HG02623 (cell line): ENCODE measurements at regions not wholly inside any gene's neighbourhood (a gene's known extent, or its start where the extent isn't known, plus 50 kb on each side); places are given as distances from the start of the nearest gene placed in this dataset.

ENCODE experiments used
- ATAC-seq: cut with Tn5 transposase; IDR thresholded peaks from one replicate; pipeline ENCODE4 v1.9.1; 2021; ENCODE audit warnings: moderate library complexity; ENCODE audit not compliant: unreplicated experiment

DNA sequence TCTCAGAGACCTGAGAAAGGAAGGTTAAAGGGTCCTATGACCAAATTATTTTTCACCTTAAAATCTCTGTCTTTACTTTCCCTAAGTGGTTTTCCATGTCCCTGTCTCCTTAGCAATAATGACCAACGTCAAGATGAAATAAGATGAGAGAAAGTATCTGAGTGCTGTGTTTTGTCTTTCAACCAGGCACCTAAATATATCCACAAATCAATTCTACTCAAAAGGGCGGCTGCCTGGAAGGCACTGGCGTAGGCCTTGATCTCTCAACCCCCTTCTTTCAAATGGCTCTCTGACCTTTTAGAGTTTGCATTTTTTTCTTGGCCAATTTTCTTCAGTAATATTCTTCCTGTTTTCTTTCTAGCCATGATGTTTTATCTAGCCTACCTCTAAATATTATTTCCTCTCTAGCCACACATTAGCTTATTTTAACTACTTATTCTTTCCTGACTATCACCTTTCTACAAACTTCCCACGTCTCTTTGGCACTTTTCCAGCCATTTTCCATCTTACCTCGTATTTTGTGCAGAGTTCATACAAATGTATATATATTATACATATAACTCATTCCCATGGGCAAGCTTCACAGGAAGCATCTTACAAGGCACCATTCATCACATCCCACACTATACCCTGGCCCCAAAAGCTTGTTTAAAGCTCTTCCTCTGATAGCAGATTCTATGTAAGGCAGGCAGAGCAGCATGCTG, 204.5 kb downstream of the SNX18 start:
- ATAC-seq = no peak

DNA sequence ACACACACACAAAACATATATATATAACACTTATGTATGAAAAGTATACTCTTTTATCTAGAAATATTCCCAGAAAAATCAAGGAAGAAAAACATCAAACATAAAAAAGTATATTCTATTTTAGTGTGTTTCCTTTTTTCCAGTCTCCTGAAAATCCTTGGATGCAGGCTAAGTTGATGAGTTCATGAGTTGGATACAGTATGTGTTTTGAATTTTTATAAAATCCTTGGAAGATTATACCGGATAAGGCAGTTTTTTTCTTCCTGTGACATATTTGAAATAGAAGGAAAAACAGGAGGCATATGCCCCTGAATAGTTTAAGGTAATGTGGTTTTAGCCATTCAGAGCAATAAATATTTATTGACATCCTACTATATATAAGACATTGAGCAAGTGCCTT, 203.6 kb downstream of the SNX18 start:
- no peak for ATAC-seq

DNA sequence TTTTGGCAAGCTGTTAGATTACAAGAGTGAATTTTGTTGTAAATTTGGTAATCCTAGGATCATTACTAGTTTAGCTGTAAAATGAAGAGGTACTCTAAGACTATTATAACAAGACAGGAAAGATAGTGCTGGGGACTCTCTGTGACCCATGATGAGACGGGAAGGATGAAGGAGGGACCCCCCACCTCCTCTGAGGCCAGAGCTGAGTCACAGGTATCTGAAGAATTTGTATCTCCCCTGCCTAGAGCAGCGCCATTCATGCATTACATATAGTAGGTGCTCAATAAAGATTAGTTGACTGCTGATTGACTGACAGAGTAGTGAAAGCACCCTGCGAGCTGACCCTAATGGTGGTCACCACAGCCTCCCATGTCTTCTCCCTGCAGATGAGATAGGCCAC, 202.8 kb downstream of the SNX18 start:
- no peak for ATAC-seq

DNA sequence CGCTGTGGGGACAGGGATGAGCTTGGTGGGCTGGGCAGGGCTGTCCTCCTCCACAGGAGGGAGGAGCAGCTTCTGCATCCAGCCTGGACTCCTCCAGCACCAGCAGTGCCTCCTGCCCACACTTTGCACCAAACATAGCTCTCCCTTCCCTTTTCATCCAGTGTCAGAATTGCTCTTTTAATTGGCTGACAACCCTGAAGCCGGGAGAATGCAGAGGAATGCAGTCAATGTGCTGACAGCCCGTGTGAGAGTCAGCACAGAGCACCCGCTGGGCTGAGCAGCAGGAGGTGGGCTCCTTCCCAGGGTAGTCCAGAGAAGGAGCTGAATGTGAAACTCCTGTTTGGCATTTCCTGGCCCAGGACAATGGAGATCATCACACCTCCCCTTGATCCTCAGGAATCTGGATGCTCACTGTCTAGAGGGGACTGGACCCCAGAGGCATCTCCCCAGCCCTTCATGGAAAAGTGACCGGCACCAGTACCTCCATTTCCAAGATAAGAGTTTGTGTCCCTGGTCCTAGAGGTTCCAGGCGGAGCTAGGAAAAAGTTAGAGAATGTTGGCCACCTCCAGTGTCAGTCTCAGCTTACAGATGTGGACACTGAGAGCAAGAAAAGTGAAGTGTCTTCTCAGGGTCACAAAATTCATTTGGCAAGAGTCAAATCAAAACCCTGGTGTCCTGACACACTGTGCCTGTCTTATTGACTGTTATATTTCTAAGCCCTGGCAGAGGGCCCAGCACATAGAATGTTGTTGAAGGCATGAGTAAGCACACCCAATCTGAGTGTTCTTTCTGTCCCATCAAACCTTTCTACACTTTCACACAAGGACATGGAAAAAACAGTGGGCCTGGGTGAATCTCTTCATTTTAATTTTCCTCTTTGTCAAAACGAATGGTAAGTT, 202.1 kb downstream of the SNX18 start:
- ATAC-seq = no peak

DNA sequence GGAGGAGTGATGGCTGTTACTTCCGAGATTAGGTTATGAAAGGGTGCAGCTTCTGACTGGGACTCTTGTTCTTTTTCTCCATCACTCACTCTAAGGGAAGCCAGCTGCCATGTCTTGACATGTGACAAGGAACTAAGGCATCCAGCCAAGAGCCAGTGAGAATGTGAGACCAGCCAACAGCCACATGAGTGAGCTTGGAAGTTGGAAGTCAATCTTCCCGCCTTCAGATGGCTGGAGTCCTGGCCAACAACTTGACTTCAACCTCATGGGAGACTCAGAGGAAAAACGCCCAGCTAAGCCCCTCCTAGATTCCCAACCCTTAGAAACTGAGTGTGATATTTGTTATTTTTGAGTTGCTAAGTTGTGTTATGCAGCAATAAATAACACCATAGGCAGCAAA, 201.1 kb downstream of the SNX18 start:
- no peak for ATAC-seq

DNA sequence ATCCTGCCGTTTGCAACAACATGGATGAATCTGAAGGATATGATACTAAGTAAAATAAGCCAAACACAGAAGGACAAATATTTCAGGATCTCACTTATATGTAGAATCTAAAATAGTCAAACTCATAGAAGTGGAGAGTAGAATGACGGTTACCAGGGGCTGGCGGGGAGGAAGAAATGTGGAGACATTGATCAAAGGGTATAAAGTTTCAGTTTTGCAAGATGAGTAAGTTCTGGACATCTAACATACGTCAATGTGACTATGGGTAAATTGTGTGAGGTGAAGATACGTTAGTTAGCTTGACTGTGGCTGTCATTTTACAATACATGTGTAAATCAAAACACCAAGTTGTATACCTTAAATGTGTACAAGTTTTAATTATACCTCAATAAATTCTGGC, 200.3 kb downstream of the SNX18 start:
- ATAC-seq = no peak

DNA sequence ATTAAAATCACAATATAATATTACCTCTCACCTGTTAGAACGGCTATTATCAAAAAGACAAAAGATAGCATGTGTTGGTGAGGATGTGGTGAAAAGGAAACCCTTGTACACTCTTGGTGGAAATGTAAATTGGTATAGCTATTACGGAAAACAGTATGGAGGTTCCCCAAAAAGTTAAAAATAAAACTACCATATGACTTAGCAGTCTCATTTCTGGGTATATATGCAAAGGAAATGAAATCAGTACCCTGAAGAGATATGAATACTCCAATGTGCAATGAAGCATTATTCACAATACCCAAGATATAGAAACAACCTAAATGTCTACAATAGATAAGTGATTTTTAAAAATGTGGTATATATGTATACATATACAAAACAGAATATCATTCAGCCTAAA, 199.9 kb downstream of the SNX18 start:
- no peak for ATAC-seq

DNA sequence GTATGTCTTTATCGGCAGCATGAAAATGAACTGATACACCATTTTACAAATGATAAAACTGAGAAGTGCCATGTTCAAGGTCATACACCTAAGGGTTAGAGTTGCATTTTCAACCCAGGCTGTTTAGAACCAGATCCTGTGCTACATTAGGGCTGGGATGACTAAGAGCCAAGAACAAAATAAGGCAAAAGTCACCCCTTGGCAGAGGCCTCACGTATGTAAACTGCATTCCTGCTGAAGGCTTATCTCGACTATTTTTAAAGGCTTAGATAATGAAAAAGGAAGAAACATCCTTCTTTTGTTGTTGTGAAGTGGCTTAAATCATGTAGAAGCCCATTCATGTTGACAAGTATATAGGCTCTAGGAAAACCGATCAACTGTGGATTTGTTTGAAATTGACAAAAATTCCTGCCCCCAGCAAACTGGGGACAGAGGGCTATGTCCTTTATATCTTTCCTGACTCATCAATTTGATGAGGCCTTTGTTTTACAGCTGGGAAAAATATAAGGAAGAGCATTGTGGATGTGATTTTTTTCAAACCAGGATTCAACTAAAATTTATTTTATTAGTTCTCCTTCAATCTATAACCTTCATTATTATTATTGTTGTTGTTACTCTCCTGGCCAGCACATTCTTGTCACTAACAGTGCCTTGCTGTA, 196.5 kb downstream of the SNX18 start:
- no peak for ATAC-seq

DNA sequence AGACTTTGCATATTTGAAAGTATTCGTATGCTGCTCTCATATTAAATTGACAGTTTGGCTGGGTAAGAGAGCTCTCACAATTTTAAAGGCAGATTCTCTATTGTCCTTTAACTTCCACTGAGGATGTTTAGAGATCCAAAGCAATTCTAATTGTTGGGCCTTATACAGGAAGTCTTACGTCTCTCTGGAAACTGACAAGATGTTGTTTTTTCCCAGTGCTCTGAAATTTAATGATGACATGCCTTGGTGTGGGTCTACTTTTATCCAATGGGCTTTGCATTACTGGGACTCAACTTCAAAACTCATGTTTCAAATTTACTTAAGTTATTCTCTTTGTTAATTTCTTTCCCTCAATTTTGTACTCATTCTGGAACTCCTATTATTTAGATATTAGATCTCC, 191.5 kb downstream of the SNX18 start:
- ATAC-seq = no peak

DNA sequence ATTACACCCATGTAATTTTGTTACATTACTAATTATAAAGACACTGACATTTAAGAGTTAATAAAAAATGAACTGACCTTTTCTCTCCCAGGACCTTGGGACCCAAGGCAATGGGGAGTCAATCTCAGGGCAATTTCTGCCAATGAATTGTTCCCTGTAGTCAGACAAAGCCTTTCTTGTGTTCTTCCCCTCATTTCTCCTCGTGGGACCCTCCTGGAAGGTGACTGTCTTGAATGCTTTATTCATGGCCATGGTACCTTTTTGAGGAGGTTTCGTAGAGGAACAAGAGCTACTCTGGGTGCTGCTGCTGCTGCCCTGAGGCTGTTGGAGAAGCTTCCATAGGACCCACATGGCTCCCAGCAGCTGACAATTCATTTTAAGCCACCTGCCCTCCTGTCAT, 190.3 kb downstream of the SNX18 start:
- ATAC-seq = no peak

DNA sequence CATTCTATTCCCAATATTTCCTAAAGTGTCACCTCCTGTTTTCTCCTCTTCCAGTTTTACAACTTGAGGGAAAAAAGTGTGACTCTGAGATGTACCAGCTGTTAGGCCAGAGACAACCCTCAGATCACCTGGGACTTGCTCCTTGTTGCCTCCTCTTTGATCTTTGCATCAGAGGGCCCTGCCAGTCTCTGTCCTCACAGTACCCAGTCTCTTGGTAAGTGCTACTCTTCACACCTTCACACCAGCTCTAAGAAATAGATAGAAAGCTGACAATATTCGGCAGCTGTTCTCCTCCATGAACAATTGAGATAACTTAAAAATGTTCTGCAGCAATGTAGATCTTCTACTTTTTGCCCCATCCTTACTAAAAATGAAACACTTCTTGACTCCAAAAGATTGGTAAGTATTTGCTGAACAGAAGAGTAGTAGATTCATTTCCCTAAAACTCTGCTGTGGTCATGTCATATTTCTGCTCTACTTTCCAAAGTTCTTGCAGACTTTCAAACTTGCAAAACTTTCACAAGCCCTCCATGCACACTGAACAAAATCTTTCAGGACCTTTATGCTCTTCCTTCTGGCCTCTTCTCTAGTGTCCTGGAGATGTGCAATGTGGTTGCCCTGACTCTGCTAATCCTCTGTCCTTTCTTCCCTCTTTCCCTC, 188.6 kb downstream of the SNX18 start:
- ATAC-seq = no peak

DNA sequence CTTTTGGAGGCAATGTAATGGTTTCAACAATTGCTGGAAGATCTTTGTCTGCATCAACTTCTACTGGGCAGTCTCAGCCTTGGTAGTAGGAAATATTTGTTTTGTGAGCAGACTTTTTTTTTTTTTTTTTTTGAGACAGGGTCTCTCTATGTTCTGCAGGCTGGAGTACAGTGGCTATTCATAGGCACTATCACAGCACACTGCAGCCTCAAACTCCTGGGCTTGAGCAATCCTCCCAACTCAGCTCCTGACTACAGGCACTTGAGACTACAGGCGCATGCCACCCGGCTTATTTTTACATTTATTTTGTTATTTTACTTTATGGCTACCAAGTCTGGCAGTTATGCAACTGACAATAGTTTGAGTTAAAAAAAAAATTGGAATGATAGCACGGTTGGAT, 187.3 kb downstream of the SNX18 start:
- ATAC-seq = no peak

DNA sequence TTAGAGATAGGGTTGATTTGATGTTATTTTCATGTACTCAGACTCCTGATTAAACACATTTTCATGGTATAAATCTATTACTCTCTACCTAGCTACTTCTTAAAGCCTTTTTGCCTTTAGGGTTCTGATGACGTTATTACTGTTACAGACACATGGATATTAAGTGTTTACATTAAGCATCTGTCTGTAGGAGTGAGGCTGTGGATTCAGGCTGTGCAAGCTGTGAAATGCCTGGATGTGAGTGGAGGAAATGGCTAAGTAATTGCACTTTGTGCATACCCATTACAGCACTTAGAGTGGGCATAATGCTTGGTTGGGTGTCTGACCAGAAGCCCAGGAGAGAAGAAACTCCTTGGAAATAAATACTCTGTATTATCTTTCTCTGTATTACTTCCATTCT, 186.8 kb downstream of the SNX18 start:
- ATAC-seq = no peak

DNA sequence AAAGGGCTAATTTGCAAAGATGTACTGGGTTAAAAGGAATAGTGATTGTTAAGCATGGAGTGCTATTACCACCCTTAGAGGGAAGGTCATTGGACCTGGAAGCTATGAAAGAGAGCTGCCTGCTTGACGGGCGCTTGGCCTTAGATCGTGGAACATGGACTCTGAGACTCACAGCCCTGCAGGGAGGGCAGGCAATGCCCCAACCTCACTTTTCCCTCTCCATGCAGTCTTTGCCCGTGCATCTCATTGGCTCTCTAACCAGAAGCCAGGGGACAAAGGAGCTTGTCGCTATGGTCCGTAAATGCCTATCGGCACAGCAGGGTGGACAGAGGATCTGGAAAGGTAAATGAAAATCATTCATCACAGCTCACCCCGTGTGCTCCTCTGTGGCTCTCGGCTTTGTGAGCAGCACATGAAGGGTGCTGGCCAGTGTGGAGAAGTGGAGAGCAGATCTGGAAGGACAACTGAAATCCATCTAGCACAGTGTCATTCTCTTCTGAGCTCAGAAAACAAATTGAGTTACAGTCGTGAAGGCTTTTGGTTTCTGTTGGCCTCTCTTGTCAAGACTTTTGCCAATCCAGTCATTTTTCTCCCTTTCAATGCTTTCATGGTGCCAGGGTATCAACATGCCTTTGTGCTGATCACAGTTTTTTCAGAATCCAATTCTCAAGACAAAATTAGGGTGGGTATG, 186.2 kb downstream of the SNX18 start:
- no peak for ATAC-seq

DNA sequence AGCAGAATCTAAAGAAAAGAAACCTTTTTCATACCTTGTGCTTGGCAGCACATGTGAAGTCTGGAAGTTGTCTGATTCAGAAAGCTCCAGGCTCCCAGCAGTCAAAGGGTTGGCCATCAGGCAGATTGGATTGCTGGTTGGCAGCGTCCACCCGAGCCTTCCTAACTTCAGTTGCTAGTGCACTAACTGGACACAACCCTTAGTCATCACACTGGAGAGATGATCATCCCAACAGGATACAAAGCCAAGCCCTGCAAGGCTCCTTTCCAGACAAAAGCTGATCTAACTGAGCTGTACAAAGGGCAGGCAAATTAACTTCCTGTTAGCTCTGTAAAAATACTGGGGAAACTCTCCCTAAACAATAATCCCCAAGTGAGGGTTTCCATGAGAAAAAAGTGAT, 185.6 kb downstream of the SNX18 start:
- no peak for ATAC-seq

DNA sequence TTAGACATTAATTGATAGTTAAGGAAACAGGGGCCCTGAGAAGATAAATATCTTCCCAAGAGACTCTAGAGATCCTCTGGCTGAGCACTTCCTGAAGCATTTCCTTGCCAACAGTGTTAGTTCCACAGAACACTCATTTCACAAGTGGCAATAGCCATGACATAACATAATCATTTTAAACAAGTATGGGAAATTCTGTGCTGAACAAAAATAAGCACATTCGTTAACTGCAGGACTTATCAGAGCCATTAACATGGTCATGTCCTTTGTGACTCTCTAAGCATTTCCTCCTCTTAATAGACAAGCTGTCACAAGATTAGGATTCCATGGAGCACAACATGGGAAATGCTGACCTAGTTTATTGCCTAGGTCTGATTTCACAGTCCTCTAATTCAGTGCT, 184.9 kb downstream of the SNX18 start:
- ATAC-seq = no peak

DNA sequence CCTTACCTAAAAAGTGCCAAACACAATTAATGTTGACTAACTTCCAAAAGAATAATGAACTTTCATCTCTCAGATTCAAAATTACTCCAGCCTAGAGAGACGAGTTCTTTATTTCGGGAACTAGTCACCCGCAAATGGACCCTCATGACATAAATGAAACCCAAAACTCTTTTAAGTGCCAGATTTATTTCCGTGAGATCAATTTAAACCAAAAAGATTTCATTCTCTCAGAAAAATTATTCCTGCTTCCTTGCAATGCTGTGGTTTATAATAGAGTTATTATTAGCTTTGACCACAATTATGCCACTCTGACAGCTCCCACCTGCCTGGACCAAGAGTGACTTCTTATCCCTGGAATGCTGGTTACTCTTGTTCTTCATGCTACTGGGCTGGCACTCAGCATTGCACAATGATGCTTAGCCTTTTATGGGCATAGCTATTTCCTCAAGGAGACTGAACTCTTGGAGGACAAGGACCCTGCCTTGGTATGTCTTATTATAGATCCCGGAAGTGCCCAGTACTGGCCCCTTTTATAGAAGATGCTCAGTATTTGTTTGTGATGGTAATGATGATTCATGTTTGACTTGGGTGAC, 183.5 kb downstream of the SNX18 start:
- no peak for ATAC-seq

DNA sequence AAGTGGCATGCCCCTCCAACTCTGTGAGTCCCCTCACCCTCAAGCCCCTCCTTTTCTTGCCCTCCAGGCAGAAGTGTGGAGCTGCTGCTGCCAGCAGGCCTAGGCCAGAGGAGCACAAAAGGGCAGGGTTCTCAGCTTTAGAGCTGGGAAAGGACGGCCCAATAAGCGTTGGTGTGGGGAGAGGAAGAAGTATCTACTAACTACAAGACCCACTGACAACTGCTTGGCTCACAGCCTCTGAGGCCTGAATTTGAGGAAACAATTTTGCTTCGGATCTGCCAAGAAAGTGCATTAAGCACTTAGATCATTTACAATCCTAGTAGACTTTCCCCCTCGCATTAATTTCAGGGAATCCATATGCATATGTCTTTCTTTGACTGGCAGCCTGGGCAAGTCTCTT, 179.4 kb downstream of the SNX18 start:
- ATAC-seq = no peak

DNA sequence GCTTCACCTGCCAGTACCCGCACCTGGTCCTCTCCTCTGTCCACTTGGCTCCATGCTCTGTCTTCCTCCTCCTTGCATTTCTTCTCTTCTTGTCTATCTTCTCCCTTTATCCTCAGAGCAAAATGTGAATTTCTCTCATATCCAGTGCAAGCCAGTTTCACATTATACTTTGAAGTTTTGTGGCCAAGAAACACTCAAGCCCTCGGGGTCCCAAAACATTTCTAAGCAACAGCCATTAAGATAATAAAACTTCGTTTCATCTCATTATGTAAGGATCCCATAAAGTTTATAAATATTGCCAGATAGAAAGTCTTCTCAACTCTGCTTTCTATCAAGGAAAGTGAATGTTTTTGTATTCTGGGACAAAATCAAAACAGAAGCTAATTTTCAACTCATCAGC, 178.8 kb downstream of the SNX18 start:
- no peak for ATAC-seq

DNA sequence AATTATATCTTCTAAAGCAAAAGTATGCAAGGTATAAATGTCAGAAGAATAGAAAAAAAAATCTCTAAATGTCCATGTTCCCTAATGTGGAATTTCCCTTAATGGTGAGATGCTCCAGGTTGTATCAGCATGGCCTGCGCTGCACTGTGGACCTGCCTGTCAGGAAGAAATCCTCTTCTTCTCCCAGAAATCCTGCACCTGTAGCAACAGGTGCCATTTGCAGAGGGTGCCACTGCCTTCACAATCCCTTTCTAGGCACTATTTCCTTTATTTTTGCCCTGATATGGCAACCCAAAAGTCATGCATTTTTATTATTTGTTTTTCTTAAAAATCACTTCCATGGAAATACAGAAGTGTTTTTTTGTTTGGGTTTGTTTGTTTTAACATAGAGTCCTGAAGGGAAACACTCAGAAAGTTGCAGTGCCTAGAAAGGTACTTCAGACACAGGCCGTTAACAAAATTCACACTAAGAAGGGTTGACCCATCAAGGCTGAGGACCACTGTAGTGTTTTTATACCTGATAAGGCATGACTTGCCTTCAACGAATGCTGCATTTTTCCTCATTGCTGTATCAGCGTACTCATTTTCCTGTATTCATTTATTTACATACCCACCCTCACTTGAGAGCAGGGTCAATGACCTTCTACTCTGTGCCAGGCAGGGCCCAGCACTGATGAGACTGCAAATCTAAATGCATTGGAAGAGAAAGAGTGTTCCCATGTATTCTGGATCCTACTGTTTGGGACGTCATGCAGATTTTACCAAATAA, 177.8 kb downstream of the SNX18 start:
- ATAC-seq = no peak
